ENCODE measurements at regions not wholly inside any gene's neighbourhood (a gene's known extent, or its start where the extent isn't known, plus 50 kb on each side); places are given as distances from the start of the nearest gene placed in this dataset.

DNA sequence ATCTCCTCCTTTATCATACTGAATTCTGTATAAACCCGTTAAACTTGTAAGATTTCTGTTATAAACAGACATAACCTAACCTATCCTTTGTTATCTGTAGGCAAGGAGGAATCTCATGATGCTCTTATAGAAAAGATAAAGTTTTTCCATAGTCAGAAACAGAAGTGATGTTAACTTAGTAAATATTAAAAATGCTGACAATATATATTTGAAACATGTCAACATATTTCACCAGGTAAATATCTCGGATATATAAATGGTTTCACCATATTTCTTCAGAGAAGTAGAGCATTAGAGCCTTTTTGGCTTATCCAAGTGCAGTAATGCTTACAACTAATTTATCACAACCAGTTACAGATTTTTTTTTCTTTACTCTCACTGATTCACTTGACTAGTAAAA is 625.9 kb downstream of the PDHA2 start:
- TF ChIP-seq, protein P1, sequence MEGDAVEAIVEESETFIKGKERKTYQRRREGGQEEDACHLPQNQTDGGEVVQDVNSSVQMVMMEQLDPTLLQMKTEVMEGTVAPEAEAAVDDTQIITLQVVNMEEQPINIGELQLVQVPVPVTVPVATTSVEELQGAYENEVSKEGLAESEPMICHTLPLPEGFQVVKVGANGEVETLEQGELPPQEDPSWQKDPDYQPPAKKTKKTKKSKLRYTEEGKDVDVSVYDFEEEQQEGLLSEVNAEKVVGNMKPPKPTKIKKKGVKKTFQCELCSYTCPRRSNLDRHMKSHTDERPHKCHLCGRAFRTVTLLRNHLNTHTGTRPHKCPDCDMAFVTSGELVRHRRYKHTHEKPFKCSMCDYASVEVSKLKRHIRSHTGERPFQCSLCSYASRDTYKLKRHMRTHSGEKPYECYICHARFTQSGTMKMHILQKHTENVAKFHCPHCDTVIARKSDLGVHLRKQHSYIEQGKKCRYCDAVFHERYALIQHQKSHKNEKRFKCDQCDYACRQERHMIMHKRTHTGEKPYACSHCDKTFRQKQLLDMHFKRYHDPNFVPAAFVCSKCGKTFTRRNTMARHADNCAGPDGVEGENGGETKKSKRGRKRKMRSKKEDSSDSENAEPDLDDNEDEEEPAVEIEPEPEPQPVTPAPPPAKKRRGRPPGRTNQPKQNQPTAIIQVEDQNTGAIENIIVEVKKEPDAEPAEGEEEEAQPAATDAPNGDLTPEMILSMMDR (conservative IDR thresholded peaks at IDR 0.05; ENCODE audit: low read depth, low read length) = no peak
- no peak for TF ChIP-seq RFX5 (IDR thresholded peaks at IDR 0.05; ENCODE audit: low read depth, low read length)
- TF ChIP-seq RAD21 (IDR thresholded peaks at IDR 0.05; ENCODE audit: low read length) = no peak
- no peak for TF ChIP-seq USF2 (IDR thresholded peaks at IDR 0.05; ENCODE audit: low read depth, low read length)
- TF ChIP-seq POLR2A (IDR thresholded peaks at IDR 0.05; ENCODE audit: low read depth, low read length) = no peak
- TF ChIP-seq RCOR1 (IDR thresholded peaks at IDR 0.05; ENCODE audit: insufficient replicate concordance, low read length) = no peak
- TF ChIP-seq, protein P2, sequence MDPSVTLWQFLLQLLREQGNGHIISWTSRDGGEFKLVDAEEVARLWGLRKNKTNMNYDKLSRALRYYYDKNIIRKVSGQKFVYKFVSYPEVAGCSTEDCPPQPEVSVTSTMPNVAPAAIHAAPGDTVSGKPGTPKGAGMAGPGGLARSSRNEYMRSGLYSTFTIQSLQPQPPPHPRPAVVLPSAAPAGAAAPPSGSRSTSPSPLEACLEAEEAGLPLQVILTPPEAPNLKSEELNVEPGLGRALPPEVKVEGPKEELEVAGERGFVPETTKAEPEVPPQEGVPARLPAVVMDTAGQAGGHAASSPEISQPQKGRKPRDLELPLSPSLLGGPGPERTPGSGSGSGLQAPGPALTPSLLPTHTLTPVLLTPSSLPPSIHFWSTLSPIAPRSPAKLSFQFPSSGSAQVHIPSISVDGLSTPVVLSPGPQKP (IDR thresholded peaks at IDR 0.05; ENCODE audit: borderline replicate concordance, low read depth, low read length) = no peak
- no peak for TF ChIP-seq MXI1 (IDR thresholded peaks at IDR 0.05; ENCODE audit: borderline replicate concordance, low read depth, low read length)
- no peak for TF ChIP-seq FOS (IDR thresholded peaks at IDR 0.05; ENCODE audit: low read depth, low read length)
- no peak for TF ChIP-seq CEBPB (IDR thresholded peaks at IDR 0.05; ENCODE audit: low read depth, low read length)
- TF ChIP-seq MAZ (IDR thresholded peaks at IDR 0.05; ENCODE audit: borderline replicate concordance, low read depth, low read length) = no peak
